HCT116 (cell line): ENCODE measurements at regions not wholly inside any gene's neighbourhood (a gene's known extent, or its start where the extent isn't known, plus 50 kb on each side); places are given as distances from the start of the nearest gene placed in this dataset.

Experiments
- ATAC-seq: fragments of 200-7000 bp; cut with Tn5 transposase; 2 replicates; pipeline ENCODE4 v1.9.1; 2020; ENCODE audit warnings: mild to moderate bottlenecking, moderate library complexity
- BruUV-seq: library from RNA; stranded (reverse); fragments of 400-500 nt; replicated peaks from 2 replicates; lab custom pipeline; 2021; lab: Mats Ljungman, UMichigan
- CTCF ChIA-PET: fragments of 300-600 bp; sonication (Branson Sonifier 250); formaldehyde crosslinking; loops from one replicate; lab custom pipeline; 2021; ENCODE audit warnings: antibody characterized with exemption; lab: Charles Lee
- POLR2A ChIA-PET: fragments of 300-600, 350-600 bp; sonication (Branson Sonifier 250); formaldehyde crosslinking; loops from one replicate; lab custom pipeline; 2021; ENCODE audit warnings: antibody characterized with exemption; lab: Charles Lee
- RAD21 ChIA-PET, 2 experiments: fragments of 300-600 bp; sonication (Branson Sonifier 250); formaldehyde crosslinking; loops; one replicate each; lab custom pipeline; 2023; ENCODE audit warnings: low total read pairs in 2 of 2; ENCODE audit not compliant: uncharacterized antibody in 2 of 2, unreplicated experiment in 2 of 2, low non-redundant PET in 1 of 2; lab: Charles Lee
- DNase-seq: peaks from one replicate; pipeline ENCODE4 v3.0.0-alpha.2; 2010; ENCODE audit warnings: low read depth, low spot score
- H2AFZ ChIP-seq: fragments of 200-600 bp; shearing (Covaris generic), sonication (generic); 2 replicates; pipeline ENCODE4 v1.6.1; 2017; ENCODE audit warnings: low read depth, mixed run types, mixed read lengths, antibody characterized with exemption, low read length; ENCODE audit not compliant: poor library complexity, severe bottlenecking
- H3K27ac ChIP-seq: 2 replicates; pipeline ENCODE4 v1.5.1; 2012; ENCODE audit warnings: low read depth, low read length
- H3K27me3 ChIP-seq: fragments of 200-600 bp; sonication (generic); 2 replicates; pipeline ENCODE4 v1.6.1; 2016; ENCODE audit warnings: mixed run types, low read length, mixed read lengths; ENCODE audit not compliant: insufficient read depth
- H3K36me3 ChIP-seq, 2 experiments: fragments of 200-500 bp in 1 of 2; fragments of 200-600 bp in 1 of 2; sonication (Bioruptor generic) in 1 of 2; sonication (generic) in 1 of 2; 2 replicates each; pipeline versions ENCODE4 v1.5.1 to v1.6.1; 2014 to 2016; ENCODE audit warnings: low read length in 2 of 2, inconsistent platforms in 1 of 2, mixed read lengths in 1 of 2, mixed run types in 1 of 2; ENCODE audit not compliant: insufficient read depth in 2 of 2, control insufficient read depth in 1 of 2
- H3K4me1 ChIP-seq, 2 experiments: fragments of 200-600 bp in 1 of 2; sonication (generic) in 1 of 2; 2 replicates each; pipeline versions ENCODE4 v1.5.1 to v1.6.1; 2012 to 2017; ENCODE audit warnings: low read length in 2 of 2, inconsistent platforms in 1 of 2, mild to moderate bottlenecking in 1 of 2, mixed read lengths in 1 of 2, mixed run types in 1 of 2, moderate library complexity in 1 of 2; ENCODE audit not compliant: insufficient read depth in 2 of 2, control insufficient read depth in 1 of 2
- H3K4me2 ChIP-seq: fragments of 200-600 bp; sonication (generic); 2 replicates; pipeline ENCODE4 v1.6.1; 2017; ENCODE audit warnings: mixed run types, low read length, mixed read lengths
- H3K4me3 ChIP-seq, 2 experiments: fragments of 200-600 bp in 1 of 2; sonication (generic) in 1 of 2; replicated peaks in 1 of 2; 2 replicates each; pipeline ENCODE4 v1.5.1; 2011 to 2016; ENCODE audit warnings: low read length in 2 of 2, control low read depth in 1 of 2, low read depth in 1 of 2, mild to moderate bottlenecking in 1 of 2, mixed read lengths in 1 of 2, mixed run types in 1 of 2
- H3K79me2 ChIP-seq: fragments of 200-600 bp; sonication (generic); 2 replicates; pipeline ENCODE4 v1.6.1; 2017; ENCODE audit warnings: mild to moderate bottlenecking, mixed run types, low read length, moderate library complexity, mixed read lengths; ENCODE audit not compliant: insufficient read depth
- H3K9ac ChIP-seq: fragments of 200-600 bp; sonication (generic); 2 replicates; pipeline ENCODE4 v1.6.1; 2016; ENCODE audit warnings: low read length, mixed read lengths
- H3K9me2 ChIP-seq: fragments of 200-600 bp; sonication (generic), shearing (Covaris generic); 2 replicates; pipeline ENCODE4 v1.6.1; 2017; ENCODE audit warnings: mixed run types, mild to moderate bottlenecking, moderate library complexity; ENCODE audit not compliant: insufficient read depth
- H3K9me3 ChIP-seq, 2 experiments: fragments of 200-500 bp in 1 of 2; fragments of 200-600 bp in 1 of 2; sonication (Bioruptor generic) in 1 of 2; sonication (generic) in 1 of 2; 2 replicates each; pipeline ENCODE4 v1.6.1; 2014 to 2017; ENCODE audit warnings: low read length in 2 of 2, mixed read lengths in 2 of 2, inconsistent platforms in 1 of 2, low read depth in 1 of 2, mild to moderate bottlenecking in 1 of 2, mixed run types in 1 of 2, moderate library complexity in 1 of 2; ENCODE audit not compliant: control insufficient read depth in 1 of 2, insufficient read depth in 1 of 2
- H4K20me1 ChIP-seq: fragments of 200-600 bp; sonication (generic), shearing (Covaris generic); 2 replicates; pipeline ENCODE4 v1.6.1; 2017; ENCODE audit warnings: mixed run types, mild to moderate bottlenecking, moderate library complexity; ENCODE audit not compliant: insufficient read depth
- ATF3 ChIP-seq: IDR thresholded peaks from 2 replicates; pipeline ENCODE4 v1.6.1; 2012
- CBX3 ChIP-seq: IDR thresholded peaks from 2 replicates; pipeline ENCODE4 v1.6.1; 2012; ENCODE audit warnings: low read depth
- ELF1 ChIP-seq: IDR thresholded peaks from 2 replicates; pipeline ENCODE4 v1.6.1; 2012; ENCODE audit warnings: low read depth, borderline replicate concordance
- RAD21 ChIP-seq: IDR thresholded peaks from 2 replicates; pipeline ENCODE4 v1.6.1; 2012; ENCODE audit warnings: low read depth, mild to moderate bottlenecking
- SRF ChIP-seq: IDR thresholded peaks from 2 replicates; pipeline ENCODE4 v1.6.1; 2012; ENCODE audit warnings: low read depth
- TCF7L2 ChIP-seq: IDR thresholded peaks from 2 replicates; pipeline ENCODE4 v1.7.0; 2011; ENCODE audit warnings: borderline replicate concordance, inconsistent platforms; ENCODE audit not compliant: insufficient read depth, insufficient read length; ENCODE audit errors: extremely low read depth
- ZFX ChIP-seq: fragments of 450-650 bp; IDR thresholded peaks from 2 replicates; pipeline ENCODE4 v1.6.1; 2017
- ZNF274 ChIP-seq: fragments of 200-500 bp; sonication (Bioruptor generic); IDR thresholded peaks from 2 replicates; pipeline ENCODE4 v1.6.1; 2014; ENCODE audit warnings: mild to moderate bottlenecking, low read depth, low read length, inconsistent platforms
- intact Hi-C: fragments of 100-400 bp; cut with micrococcal nuclease; formaldehyde crosslinking; loops from 2 replicates; pipeline ENCODE4 v1.10.0; 2022
- TF ChIP-seq, protein P1 (sequence below), 3 experiments: fragments of 200-600 bp in 1 of 3; sonication (generic) in 1 of 3; IDR thresholded peaks in 2 of 3; conservative IDR thresholded peaks in 1 of 3; 2 replicates each; pipeline ENCODE4 v1.5.1; 2012 to 2017; ENCODE audit warnings: low read depth in 2 of 3, low read length in 2 of 3, antibody characterized with exemption in 1 of 3, borderline replicate concordance in 1 of 3, control low read depth in 1 of 3, mild to moderate bottlenecking in 1 of 3, mixed read lengths in 1 of 3, mixed run types in 1 of 3, moderate library complexity in 1 of 3; ENCODE audit not compliant: insufficient read depth in 1 of 3

DNA sequence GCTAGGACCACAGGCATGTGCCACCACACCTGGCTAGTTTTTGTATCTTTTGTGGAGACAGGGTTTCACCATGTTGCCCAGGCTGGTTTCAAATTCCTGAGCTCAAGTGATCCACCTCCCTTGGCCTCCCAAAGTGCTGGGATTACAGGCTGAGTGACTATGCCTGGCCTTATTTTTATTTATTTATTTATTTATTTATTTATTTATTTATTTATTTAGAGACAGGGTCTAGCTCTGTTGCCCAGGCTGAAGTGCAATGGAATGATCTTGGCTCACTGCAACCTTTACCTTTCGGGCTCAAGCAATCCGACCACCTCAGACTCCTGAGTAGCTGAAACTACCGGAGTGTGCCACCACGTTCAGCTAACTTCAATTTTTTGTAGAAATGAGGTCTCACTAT lies 117.0 kb upstream of the MAX start:
- CTCF ChIA-PET: no interaction called here
- ATAC-seq (no peak), DNase-seq (no peak)
- no peak for TF ChIP-seq ELF1
- TF ChIP-seq TCF7L2: no peak
- TF ChIP-seq, all 23 proteins: peak for 0
- H3K79me2 ChIP-seq: no peaks in the 10 kb centered on the region
- H2AFZ ChIP-seq: no peak overlapping the region
- no peaks in the 10 kb centered on the region for H3K9me2 ChIP-seq
- BruUV-seq: no TSS peak
- H3K9ac ChIP-seq: no peak overlapping the region
- no peaks in the 10 kb centered on the region for H3K36me3 ChIP-seq
- H3K4me1 ChIP-seq: peaks cover 0 to 11% of the 10 kb centered on the region in 2 experiments; a peak in 2 of 4 replicates
- no peak overlapping the region for H3K27ac ChIP-seq
- RAD21 ChIA-PET: no interaction called here
- no peaks in the 10 kb centered on the region for H4K20me1 ChIP-seq
- no peak overlapping the region for H3K4me3 ChIP-seq
- no peak overlapping the region for H3K4me2 ChIP-seq
- POLR2A ChIA-PET: interaction anchor here (1.7 kb wide), 1 partner anchor 192 kb away, joined by 4 read pairs; the partner anchor contains the start of gene FUT8
- H3K27me3 ChIP-seq: no peaks in the 10 kb centered on the region
- no peaks in the 10 kb centered on the region for H3K9me3 ChIP-seq
- intact Hi-C loops: no loop called here

DNA sequence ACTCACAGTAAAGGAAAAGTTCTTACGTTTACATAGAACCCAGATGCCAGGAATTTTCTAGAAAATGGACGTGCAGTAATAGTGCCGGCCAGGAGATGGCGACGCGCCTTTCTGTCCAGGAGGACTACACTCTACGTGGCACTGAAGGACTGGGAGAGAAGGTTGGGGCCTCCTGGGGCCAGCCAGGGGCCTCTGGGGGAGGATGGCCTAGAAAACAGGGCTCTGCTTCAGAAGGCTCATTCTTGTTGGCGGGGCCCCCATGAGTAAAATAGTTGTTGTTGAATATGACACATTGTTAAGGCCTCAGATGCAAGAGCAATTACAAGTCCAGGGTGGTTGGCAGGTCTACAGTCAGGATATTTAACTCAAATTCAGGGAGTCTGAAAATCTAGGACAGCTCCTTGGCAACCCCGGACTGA lies 120.1 kb upstream of the MAX start:
- DNase-seq: peak; percentile 60
- Histone ChIP-seq H3K4me3 (no peak overlapping the region), H3K9ac (no peak overlapping the region), H3K4me1 (peaks cover 0 to 33% of the 10 kb centered on the region in 2 experiments; a peak in 3 of 4 replicates), H3K9me3 (no peaks in the 10 kb centered on the region), H3K27me3 (no peaks in the 10 kb centered on the region), H3K27ac (no peak overlapping the region), H3K36me3 (no peaks in the 10 kb centered on the region), H3K4me2 (peak overlapping the region; percentile 32), H3K79me2 (no peaks in the 10 kb centered on the region), H2AFZ (peak overlapping the region; percentile 96), H4K20me1 (no peaks in the 10 kb centered on the region), H3K9me2 (no peaks in the 10 kb centered on the region)
- ChIA-PET RAD21 (no interaction called here), CTCF (interaction anchor here (1.0 to 2.5 kb wide), 2 partner anchors 10 to 189 kb away, joined by 3 to 8 read pairs; partner anchors contain the start of gene FUT8), POLR2A (no interaction called here)
- intact Hi-C loops: loop anchor here (1.0 to 5.0 kb wide), 4 partner anchors 190 to 737 kb away; partner anchors contain the start of gene FUT8
- TF ChIP-seq ATF3 (no peak), RAD21 (peak; percentile 95), CBX3 (peak; percentile 59; the same call in 1 of the 2 replicates), SRF (no peak), ZFX (peak; percentile 25; the same call in 1 of the 2 replicates), ZNF274 (no peak)
- TF ChIP-seq, protein P1, sequence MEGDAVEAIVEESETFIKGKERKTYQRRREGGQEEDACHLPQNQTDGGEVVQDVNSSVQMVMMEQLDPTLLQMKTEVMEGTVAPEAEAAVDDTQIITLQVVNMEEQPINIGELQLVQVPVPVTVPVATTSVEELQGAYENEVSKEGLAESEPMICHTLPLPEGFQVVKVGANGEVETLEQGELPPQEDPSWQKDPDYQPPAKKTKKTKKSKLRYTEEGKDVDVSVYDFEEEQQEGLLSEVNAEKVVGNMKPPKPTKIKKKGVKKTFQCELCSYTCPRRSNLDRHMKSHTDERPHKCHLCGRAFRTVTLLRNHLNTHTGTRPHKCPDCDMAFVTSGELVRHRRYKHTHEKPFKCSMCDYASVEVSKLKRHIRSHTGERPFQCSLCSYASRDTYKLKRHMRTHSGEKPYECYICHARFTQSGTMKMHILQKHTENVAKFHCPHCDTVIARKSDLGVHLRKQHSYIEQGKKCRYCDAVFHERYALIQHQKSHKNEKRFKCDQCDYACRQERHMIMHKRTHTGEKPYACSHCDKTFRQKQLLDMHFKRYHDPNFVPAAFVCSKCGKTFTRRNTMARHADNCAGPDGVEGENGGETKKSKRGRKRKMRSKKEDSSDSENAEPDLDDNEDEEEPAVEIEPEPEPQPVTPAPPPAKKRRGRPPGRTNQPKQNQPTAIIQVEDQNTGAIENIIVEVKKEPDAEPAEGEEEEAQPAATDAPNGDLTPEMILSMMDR (IDR thresholded peaks at IDR 0.05 in 2 of 3, conservative IDR thresholded peaks at IDR 0.05 in 1 of 3; ENCODE audit: borderline replicate concordance in 1 of 3, insufficient read depth in 1 of 3, low read depth in 2 of 3, low read length in 2 of 3): peak; percentile 74 to 89 (median 87); a peak in 5 of 6 replicates
- BruUV-seq: no TSS peak
- peak; percentile 94 for ATAC-seq
